Retinal pigment epithelial cell (primary cell): ENCODE measurements at regions not wholly inside any gene's neighbourhood (a gene's known extent, or its start where the extent isn't known, plus 50 kb on each side); places are given as distances from the start of the nearest gene placed in this dataset.

Experiments used
- DNase-seq: peaks from one replicate; pipeline ENCODE4 v3.0.0-alpha.2; 2010; ENCODE audit warnings: low read depth
- H3K4me3 ChIP-seq: 2 replicates; pipeline ENCODE4 v1.5.1; 2011; ENCODE audit warnings: mild to moderate bottlenecking, low read length, control low read depth, moderate library complexity
- TF ChIP-seq, protein P1 (sequence below): conservative IDR thresholded peaks from 2 replicates; pipeline ENCODE4 v1.5.1; 2011; ENCODE audit warnings: low read depth, low read length, control low read depth, inconsistent platforms

DNA sequence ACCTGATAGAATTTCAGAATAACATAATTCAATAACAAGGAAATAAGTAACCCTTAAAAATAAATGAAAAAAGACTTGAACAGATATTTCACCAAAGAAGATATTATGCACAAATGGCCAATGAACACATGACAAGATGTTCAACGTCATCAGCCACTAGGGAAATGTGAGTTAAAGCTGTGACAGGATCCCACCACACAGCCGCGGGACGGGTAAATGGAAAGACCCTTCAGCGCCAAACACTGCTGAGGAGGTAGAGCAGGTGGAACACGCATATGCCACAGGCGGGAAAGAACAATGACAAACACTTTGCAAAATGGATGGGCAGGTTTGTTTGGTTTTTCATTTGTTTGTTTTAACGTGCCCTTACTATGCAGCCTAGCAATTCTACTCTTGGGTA is 86.1 kb upstream of the RNF32 start:
- no peak for DNase-seq
- no peak overlapping the region for H3K4me3 ChIP-seq
- TF ChIP-seq, protein P1, sequence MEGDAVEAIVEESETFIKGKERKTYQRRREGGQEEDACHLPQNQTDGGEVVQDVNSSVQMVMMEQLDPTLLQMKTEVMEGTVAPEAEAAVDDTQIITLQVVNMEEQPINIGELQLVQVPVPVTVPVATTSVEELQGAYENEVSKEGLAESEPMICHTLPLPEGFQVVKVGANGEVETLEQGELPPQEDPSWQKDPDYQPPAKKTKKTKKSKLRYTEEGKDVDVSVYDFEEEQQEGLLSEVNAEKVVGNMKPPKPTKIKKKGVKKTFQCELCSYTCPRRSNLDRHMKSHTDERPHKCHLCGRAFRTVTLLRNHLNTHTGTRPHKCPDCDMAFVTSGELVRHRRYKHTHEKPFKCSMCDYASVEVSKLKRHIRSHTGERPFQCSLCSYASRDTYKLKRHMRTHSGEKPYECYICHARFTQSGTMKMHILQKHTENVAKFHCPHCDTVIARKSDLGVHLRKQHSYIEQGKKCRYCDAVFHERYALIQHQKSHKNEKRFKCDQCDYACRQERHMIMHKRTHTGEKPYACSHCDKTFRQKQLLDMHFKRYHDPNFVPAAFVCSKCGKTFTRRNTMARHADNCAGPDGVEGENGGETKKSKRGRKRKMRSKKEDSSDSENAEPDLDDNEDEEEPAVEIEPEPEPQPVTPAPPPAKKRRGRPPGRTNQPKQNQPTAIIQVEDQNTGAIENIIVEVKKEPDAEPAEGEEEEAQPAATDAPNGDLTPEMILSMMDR = no peak

DNA sequence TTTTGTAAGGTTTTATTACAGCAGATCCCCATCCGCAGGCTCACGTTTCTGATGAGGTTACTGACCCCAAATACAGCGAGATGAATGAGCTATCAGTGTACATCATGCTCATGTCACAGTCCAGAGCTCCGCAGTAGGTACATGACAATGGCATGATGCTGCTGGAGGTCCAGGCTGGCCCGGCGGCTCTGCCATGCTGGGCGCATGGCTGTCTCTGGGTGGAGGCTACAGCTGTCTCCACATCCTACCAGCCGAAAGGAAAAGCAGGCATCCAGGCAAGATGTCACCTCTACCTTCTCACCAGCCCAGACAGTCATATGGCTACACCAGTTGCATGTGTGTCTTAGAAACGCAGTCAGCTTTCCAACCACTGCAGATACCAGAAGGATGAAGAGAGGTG is 90.9 kb upstream of the RNF32 start:
- H3K4me3 ChIP-seq = no peak overlapping the region
- TF ChIP-seq, protein P1 = no peak
- no peak for DNase-seq

DNA sequence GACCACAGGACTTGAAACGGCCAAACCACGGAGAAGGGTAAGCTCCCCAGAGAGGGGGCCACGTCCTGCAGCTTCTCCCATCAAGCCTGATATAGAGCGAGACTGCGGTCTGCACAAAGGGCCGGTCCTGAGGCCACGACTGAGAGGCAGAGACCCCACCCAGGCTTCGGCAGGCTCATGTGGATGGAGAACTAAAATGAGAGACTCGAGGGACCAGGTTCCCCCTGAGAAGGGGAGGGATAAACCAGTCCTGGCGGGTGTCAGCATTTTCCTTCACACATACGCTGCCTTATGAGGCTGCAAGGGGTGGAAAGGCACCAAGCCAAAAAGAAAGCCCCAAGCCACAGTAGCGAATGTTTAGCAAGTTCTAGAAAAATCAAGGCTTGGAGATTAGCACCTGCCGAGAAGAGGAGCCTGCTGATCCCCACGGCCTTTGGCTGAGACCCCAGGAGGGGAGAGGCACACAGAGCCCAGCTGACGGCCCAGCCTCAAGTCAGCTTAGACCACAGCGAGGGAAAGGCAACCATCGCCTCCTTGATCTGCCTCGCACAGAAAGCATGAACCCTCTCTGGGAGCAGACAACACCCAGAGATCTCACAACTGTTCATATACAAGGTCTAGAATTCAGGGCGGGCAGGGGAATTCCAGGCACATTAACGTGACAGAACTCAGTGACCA is 92.6 kb upstream of the RNF32 start:
- H3K4me3 ChIP-seq = no peak overlapping the region
- DNase-seq = no peak
- TF ChIP-seq, protein P1 = no peak

DNA sequence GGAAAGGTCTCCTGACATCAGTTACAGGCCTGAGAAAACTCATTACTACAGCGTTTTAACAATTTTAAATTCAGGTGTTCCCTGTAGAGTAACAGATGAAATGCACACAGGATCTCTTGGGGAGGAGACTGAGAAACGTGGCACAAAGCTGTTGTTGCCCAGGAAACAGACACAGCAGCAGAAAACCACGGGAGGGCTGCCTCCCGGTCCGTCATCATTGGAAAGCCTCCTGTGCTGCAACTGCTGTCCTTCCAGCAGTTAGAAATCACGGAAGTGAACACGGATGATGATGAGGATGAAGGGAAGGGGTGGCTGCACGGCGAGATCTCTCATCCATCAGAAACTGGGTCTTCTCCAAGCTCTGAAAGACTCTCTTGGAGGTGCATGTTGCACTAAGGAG is 94.6 kb upstream of the RNF32 start:
- TF ChIP-seq, protein P1 = no peak

DNA sequence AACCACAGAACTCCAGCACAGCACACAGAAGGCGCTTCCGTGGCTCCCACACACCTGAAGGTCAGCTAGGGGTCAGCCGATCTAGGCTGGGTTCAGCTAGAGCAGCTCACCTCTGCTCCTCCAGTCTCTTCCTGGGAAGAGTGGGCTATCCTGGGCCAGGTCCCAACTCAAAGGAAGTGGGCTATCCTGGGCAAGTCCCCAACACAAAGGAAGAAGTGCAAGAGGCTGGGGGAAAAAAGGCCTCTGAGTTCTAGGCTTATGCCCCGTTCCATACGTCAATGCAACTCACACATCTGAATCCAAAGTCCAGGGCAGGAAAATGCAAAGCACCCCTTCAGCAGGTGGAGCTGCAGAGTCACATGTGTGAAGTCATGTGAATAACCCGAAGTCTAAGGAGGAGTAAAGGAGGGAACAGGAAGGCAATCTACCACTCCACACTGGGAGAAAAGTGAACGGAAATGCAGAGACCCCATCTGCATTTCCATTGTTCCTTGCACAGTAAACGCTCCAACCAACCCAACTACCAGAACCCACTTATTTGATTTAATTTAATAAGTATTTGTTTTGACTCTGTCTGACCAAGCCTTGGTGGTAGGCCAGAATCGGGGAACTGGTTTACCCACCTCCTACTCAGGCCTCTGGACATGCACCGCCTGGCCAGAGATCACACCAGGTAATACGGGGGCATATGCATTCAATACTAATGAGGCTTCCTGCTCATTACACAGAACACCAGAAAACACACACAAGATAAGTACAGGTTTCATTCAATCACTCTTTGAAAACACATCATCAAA is 95.5 kb upstream of the RNF32 start:
- TF ChIP-seq, protein P1 = no peak
- no peak overlapping the region for H3K4me3 ChIP-seq
- no peak for DNase-seq

More for the DNA sequence above, 94.6 kb upstream of the RNF32 start:
- H3K4me3 ChIP-seq = no peak overlapping the region
- no peak for DNase-seq

DNA sequence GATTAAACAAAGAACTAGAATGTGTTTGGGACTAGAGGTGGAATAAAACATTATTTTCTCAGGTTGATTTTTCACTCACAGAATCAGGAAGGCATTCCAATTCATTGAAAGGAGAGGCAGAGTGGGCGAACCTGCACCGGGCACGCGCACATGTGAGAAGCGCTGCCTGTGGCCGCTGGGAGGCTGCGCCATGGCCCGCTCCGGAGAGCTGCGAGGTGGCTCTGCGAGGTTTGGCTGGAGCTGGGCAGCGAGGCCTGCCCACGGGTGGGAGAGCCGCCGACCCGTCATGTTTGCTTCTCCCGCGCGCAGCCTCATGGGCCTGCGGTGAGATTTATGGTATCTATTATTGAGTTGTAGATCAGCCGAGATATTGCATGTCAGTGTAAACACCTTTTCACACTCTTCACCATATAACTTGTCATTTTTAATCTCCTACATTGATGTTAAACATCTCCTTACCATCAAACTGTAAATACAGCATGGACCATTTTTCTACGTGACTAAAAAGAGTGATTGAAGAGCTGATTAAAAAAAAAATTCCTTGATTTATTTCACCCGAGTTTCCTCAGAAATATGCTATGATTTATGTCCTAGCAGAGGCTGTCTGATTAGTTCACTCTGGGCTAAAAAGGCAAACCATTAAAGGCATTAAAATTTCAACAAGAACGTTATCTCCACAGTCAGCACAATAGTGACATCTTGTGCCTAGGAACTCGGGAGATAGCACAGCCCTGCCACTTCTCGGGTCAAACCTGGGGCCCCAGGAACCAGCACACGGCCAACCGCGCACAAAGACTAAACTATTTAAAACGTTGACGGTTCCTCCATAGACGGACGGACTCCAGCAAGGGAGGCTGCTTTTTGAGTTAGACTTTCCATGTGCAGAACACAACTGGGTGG is 96.6 kb upstream of the RNF32 start:
- no peak for DNase-seq
- TF ChIP-seq, protein P1 = no peak
- no peak overlapping the region for H3K4me3 ChIP-seq
